ENCODE measurements at regions not wholly inside any gene's neighbourhood (a gene's known extent, or its start where the extent isn't known, plus 50 kb on each side); places are given as distances from the start of the nearest gene placed in this dataset.
A peak's percentile ranks its signal among the peaks of the same experiment; 100 is the strongest.

GRCh38 chr20:50286609-50287008, 96.0 kb downstream of the CEBPB start:
- DNase-seq = peak; percentile 86

GRCh38 chr20:50287512-50287911, 96.9 kb downstream of the CEBPB start:
- DNase-seq = no peak

GRCh38 chr20:50288128-50288623, 97.5 kb downstream of the CEBPB start:
- no peak for DNase-seq

GRCh38 chr20:50289581-50289980, 99.0 kb downstream of the CEBPB start:
- no peak for DNase-seq

GRCh38 chr20:50290112-50290511, 99.5 kb downstream of the CEBPB start:
- no peak for DNase-seq

- DNase-seq = no peak
Measured at GRCh38 chr20:50290808-50291207, 100.2 kb downstream of the CEBPB start.

GRCh38 chr20:50291254-50292078, 100.8 kb downstream of the CEBPB start:
- no peak for DNase-seq

- DNase-seq = no peak
Measured at GRCh38 chr20:50292079-50292590, 101.5 kb downstream of the CEBPB start.

GRCh38 chr20:50292591-50293283, 102.1 kb downstream of the CEBPB start:
- DNase-seq = peak; percentile 81

GRCh38 chr20:50293284-50294139, 102.9 kb downstream of the CEBPB start:
- no peak for DNase-seq

GRCh38 chr20:50294164-50295088, 103.8 kb downstream of the CEBPB start:
- DNase-seq = no peak

GRCh38 chr20:50295345-50295744, 104.7 kb downstream of the CEBPB start:
- no peak for DNase-seq

- no peak for DNase-seq
Measured at GRCh38 chr20:50295762-50296449, 105.3 kb downstream of the CEBPB start.

GRCh38 chr20:50296450-50297375, 106.1 kb downstream of the CEBPB start:
- DNase-seq = no peak

- no peak for DNase-seq
Measured at GRCh38 chr20:50297498-50298376, 107.1 kb downstream of the CEBPB start.

- no peak for DNase-seq
Measured at GRCh38 chr20:50298554-50299324, 108.1 kb downstream of the CEBPB start.

- no peak for DNase-seq
Measured at GRCh38 chr20:50299325-50299629, 108.6 kb downstream of the CEBPB start.

GRCh38 chr20:50301165-50301564, 110.5 kb downstream of the CEBPB start:
- DNase-seq = no peak

All from left hindlimb (tissue), 1 donor.